Thyroid gland (tissue), 4 donors: ENCODE measurements at regions not wholly inside any gene's neighbourhood (a gene's known extent, or its start where the extent isn't known, plus 50 kb on each side); places are given as distances from the start of the nearest gene placed in this dataset.

Experiments
- POLR2A ChIP-seq, 2 donors: fragments of 450-650 bp; IDR thresholded peaks; one replicate each; pipeline ENCODE4 v1.6.1; 2017; ENCODE audit warnings: antibody characterized with exemption in 2 of 2, mild to moderate bottlenecking in 2 of 2, moderate library complexity in 1 of 2
- TF ChIP-seq, protein P1 (sequence below), 6 experiments: fragments of 200-600 bp in 3 of 6; fragments of 450-650 bp in 3 of 6; sonication (generic) in 3 of 6; IDR thresholded peaks; one replicate each; pipeline ENCODE4 v1.5.1; 2016 to 2019; ENCODE audit warnings: antibody characterized with exemption in 6 of 6, mild to moderate bottlenecking in 2 of 6, inconsistent platforms in 1 of 6, moderate library complexity in 1 of 6

GRCh38 chr13:22451327-22451741, 729.4 kb upstream of the SGCG start:
- TF ChIP-seq, protein P1, sequence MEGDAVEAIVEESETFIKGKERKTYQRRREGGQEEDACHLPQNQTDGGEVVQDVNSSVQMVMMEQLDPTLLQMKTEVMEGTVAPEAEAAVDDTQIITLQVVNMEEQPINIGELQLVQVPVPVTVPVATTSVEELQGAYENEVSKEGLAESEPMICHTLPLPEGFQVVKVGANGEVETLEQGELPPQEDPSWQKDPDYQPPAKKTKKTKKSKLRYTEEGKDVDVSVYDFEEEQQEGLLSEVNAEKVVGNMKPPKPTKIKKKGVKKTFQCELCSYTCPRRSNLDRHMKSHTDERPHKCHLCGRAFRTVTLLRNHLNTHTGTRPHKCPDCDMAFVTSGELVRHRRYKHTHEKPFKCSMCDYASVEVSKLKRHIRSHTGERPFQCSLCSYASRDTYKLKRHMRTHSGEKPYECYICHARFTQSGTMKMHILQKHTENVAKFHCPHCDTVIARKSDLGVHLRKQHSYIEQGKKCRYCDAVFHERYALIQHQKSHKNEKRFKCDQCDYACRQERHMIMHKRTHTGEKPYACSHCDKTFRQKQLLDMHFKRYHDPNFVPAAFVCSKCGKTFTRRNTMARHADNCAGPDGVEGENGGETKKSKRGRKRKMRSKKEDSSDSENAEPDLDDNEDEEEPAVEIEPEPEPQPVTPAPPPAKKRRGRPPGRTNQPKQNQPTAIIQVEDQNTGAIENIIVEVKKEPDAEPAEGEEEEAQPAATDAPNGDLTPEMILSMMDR (IDR thresholded peaks at IDR 0.05) = no peak
- TF ChIP-seq POLR2A (IDR thresholded peaks at IDR 0.05) = no peak
